HG02610 (cell line): ENCODE measurements at regions not wholly inside any gene's neighbourhood (a gene's known extent, or its start where the extent isn't known, plus 50 kb on each side); places are given as distances from the start of the nearest gene placed in this dataset.

Experiments used
- ATAC-seq: cut with Tn5 transposase; IDR thresholded peaks from one replicate; pipeline ENCODE4 v1.9.1; 2021; ENCODE audit warnings: mild to moderate bottlenecking, moderate library complexity; ENCODE audit not compliant: unreplicated experiment

GRCh38 chr3:68173012-68173634 is 518.7 kb upstream of the SUCLG2 start:
- no peak for ATAC-seq

GRCh38 chr3:68172039-68172438 is 517.6 kb upstream of the SUCLG2 start:
- ATAC-seq: no peak

- no peak for ATAC-seq
These were observed 509.6 kb upstream of the SUCLG2 start for GRCh38 chr3:68163968-68164367.

GRCh38 chr3:68163062-68163461 is 508.6 kb upstream of the SUCLG2 start:
- no peak for ATAC-seq

- ATAC-seq: no peak
These were observed 508.2 kb upstream of the SUCLG2 start for GRCh38 chr3:68162644-68163043.

GRCh38 chr3:68151359-68151758 is 496.9 kb upstream of the SUCLG2 start:
- no peak for ATAC-seq

GRCh38 chr3:68148447-68148846 is 494.0 kb upstream of the SUCLG2 start:
- ATAC-seq: no peak

GRCh38 chr3:68142441-68142840 is 488.0 kb upstream of the SUCLG2 start:
- ATAC-seq: no peak

GRCh38 chr3:68139897-68140296 is 485.5 kb upstream of the SUCLG2 start:
- no peak for ATAC-seq

- no peak for ATAC-seq
These were observed 482.0 kb upstream of the SUCLG2 start for GRCh38 chr3:68136411-68136810.

GRCh38 chr3:68135067-68135466 is 480.7 kb upstream of the SUCLG2 start:
- ATAC-seq: no peak

GRCh38 chr3:68129065-68129464 is 474.7 kb upstream of the SUCLG2 start:
- no peak for ATAC-seq

- no peak for ATAC-seq
These were observed 468.8 kb upstream of the SUCLG2 start for GRCh38 chr3:68123231-68123630.

- ATAC-seq: no peak
These were observed 466.9 kb upstream of the SUCLG2 start for GRCh38 chr3:68121287-68121686.

GRCh38 chr3:68116580-68116979 is 462.2 kb upstream of the SUCLG2 start:
- no peak for ATAC-seq

- ATAC-seq: no peak
These were observed 449.4 kb upstream of the SUCLG2 start for GRCh38 chr3:68103811-68104210.

GRCh38 chr3:68090571-68090970 is 436.2 kb upstream of the SUCLG2 start:
- no peak for ATAC-seq

GRCh38 chr3:68089572-68090011 is 435.2 kb upstream of the SUCLG2 start:
- no peak for ATAC-seq

GRCh38 chr3:68088636-68089035 is 434.2 kb upstream of the SUCLG2 start:
- no peak for ATAC-seq

- no peak for ATAC-seq
These were observed 433.8 kb upstream of the SUCLG2 start for GRCh38 chr3:68088216-68088615.

- no peak for ATAC-seq
These were observed 417.6 kb upstream of the SUCLG2 start for GRCh38 chr3:68072062-68072461.

GRCh38 chr3:68070186-68070585 is 415.8 kb upstream of the SUCLG2 start:
- ATAC-seq: no peak

- no peak for ATAC-seq
These were observed 412.9 kb upstream of the SUCLG2 start for GRCh38 chr3:68067314-68067713.
